ENCODE measurements at regions not wholly inside any gene's neighbourhood (a gene's known extent, or its start where the extent isn't known, plus 50 kb on each side); places are given as distances from the start of the nearest gene placed in this dataset.

- TF ChIP-seq CTCF (IDR thresholded peaks at IDR 0.05) (no peak), POLR2AphosphoS5 (IDR thresholded peaks at IDR 0.05) (no peak), POLR2A (IDR thresholded peaks at IDR 0.05) (no peak)
Measured at GRCh38 chr21:15526798-15527197, 203.0 kb upstream of the USP25 start.

All from suprapubic skin (tissue), 4 donors.